K562 (cell line): ENCODE measurements at regions not wholly inside any gene's neighbourhood (a gene's known extent, or its start where the extent isn't known, plus 50 kb on each side); places are given as distances from the start of the nearest gene placed in this dataset.

Experiments
- EP300 ChIP-seq: IDR thresholded peaks from 2 replicates; pipeline ENCODE4 v1.6.1; 2012; ENCODE audit warnings: low read length, improper control_type of control experiment
- MAFK ChIP-seq: IDR thresholded peaks from 2 replicates; pipeline ENCODE4 v1.6.1; 2011; ENCODE audit warnings: low read length, improper control_type of control experiment
- NR1H2 ChIP-seq: sonication (generic); formaldehyde crosslinking; IDR thresholded peaks from 2 replicates; pipeline ENCODE4 v1.4.0; 2020; ENCODE audit warnings: mild to moderate bottlenecking, missing genetic modification reagents
- RBM39 ChIP-seq: fragments of 200-400 bp; formaldehyde crosslinking; optimal IDR thresholded peaks from 2 replicates; pipeline ENCODE3; 2018; ENCODE audit warnings: low read depth, low read length
- RHOXF2B ChIP-seq: fragments of 250-450 bp; sonication (Bioruptor Pico); conservative IDR thresholded peaks from 2 replicates; pipeline ENCODE4 v1.5.1; 2021
- RNF2 ChIP-seq: sonication (generic); IDR thresholded peaks from 2 replicates; pipeline ENCODE4 v1.6.1; 2016
- STAT5B ChIP-seq: fragments of 250-450 bp; sonication (Bioruptor Pico); IDR thresholded peaks from 2 replicates; pipeline ENCODE4 v1.8.0; 2021; ENCODE audit warnings: mild to moderate bottlenecking, inconsistent platforms
- TEAD4 ChIP-seq, 2 experiments: sonication (generic) in 1 of 2; formaldehyde crosslinking in 1 of 2; IDR thresholded peaks; 2 replicates each; pipeline versions ENCODE4 v1.6.1 to v1.8.0; 2012 to 2022; ENCODE audit warnings: borderline replicate concordance in 1 of 2, inconsistent platforms in 1 of 2, low read length in 1 of 2, mild to moderate bottlenecking in 1 of 2, missing genetic modification reagents in 1 of 2
- TOE1 ChIP-seq, 2 experiments: fragments of 450-650 bp in 1 of 2; sonication (generic) in 1 of 2; formaldehyde crosslinking in 1 of 2; IDR thresholded peaks; 2 replicates each; pipeline versions ENCODE4 v1.7.1 to v1.8.0; 2016 to 2022; ENCODE audit warnings: borderline replicate concordance in 2 of 2, mild to moderate bottlenecking in 2 of 2, antibody characterized with exemption in 1 of 2, inconsistent platforms in 1 of 2, low read depth in 1 of 2, missing genetic modification reagents in 1 of 2, moderate library complexity in 1 of 2
- ZNF253 ChIP-seq: fragments of 250-450 bp; sonication (Bioruptor Pico); conservative IDR thresholded peaks from 2 replicates; pipeline ENCODE4 v1.6.1; 2021; ENCODE audit warnings: mild to moderate bottlenecking
- ZNF696 ChIP-seq: fragments of 250-450 bp; sonication (Bioruptor Pico); conservative IDR thresholded peaks from 2 replicates; pipeline ENCODE4 v1.4.0; 2020; ENCODE audit warnings: mild to moderate bottlenecking, moderate library complexity

DNA sequence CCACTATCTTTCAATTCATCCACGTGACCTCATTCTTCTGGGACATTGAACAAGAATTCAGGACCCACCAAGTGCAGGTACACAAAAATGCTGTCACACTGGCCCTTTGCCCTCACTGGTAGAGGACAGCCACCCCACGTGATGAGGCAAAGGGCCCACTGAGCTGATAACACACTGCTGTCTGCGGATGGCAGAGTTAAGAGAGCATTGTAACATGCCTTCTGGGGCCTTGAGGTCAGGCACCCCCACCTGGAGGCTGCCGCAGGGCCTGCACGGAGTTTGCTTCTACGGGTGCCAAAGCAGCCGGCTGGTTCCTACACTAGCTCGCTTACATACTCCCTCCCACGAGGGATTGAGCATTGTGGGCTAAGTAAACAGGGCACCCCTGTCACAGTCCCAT, 101.0 kb downstream of the LRIG3 start:
- TF ChIP-seq TOE1 (IDR thresholded peaks at IDR 0.05; ENCODE audit: borderline replicate concordance), result no peak
- no peak for TF ChIP-seq TOE1 (CRISPR knock-in tag; IDR thresholded peaks at IDR 0.05; ENCODE audit: borderline replicate concordance, low read depth)
- TF ChIP-seq STAT5B (CRISPR knock-in tag), result no peak
- no peak for TF ChIP-seq RNF2
- no peak for TF ChIP-seq RHOXF2B (CRISPR knock-in tag)
- no peak for TF ChIP-seq RBM39
- no peak for TF ChIP-seq TEAD4 (IDR thresholded peaks at IDR 0.05; ENCODE audit: low read length)
- TF ChIP-seq TEAD4 (CRISPR knock-in tag; IDR thresholded peaks at IDR 0.05; ENCODE audit: borderline replicate concordance), result no peak
- no peak for TF ChIP-seq MAFK
- TF ChIP-seq ZNF696 (CRISPR knock-in tag), result no peak
- TF ChIP-seq EP300, result no peak
- no peak for TF ChIP-seq ZNF253 (CRISPR knock-in tag)
- no peak for TF ChIP-seq NR1H2 (CRISPR knock-in tag)
